Endothelial cell of umbilical vein (primary cell): ENCODE measurements at regions not wholly inside any gene's neighbourhood (a gene's known extent, or its start where the extent isn't known, plus 50 kb on each side); places are given as distances from the start of the nearest gene placed in this dataset.
A peak's percentile ranks its signal among the peaks of the same experiment; 100 is the strongest.

ENCODE experiments used
- BruUV-seq: library from RNA; stranded (reverse); fragments of 400-500 nt; replicated peaks from 2 replicates; lab custom pipeline; 2021; lab: Mats Ljungman, UMichigan
- CTCF ChIA-PET: fragments of 300-600, 350-600 bp; sonication (Branson Sonifier 250); formaldehyde crosslinking; loops from one replicate; lab custom pipeline; 2021; ENCODE audit warnings: antibody characterized with exemption, inconsistent platforms; lab: Charles Lee
- POLR2A ChIA-PET: fragments of 300-600, 350-600 bp; sonication (Branson Sonifier 250); formaldehyde crosslinking; loops from one replicate; lab custom pipeline; 2021; ENCODE audit warnings: antibody characterized with exemption, inconsistent platforms; lab: Charles Lee
- DNase-seq: peaks from one replicate; pipeline ENCODE4 v3.0.0-alpha.2; 2011; ENCODE audit warnings: low read depth, low spot score
- FAIRE-seq: peaks from 2 replicates; lab custom pipeline; 2011; peaks lifted over from hg19 to GRCh38; lab: Jason Lieb, UNC
- H2AFZ ChIP-seq: 2 replicates; pipeline ENCODE4 v1.6.0; 2012; ENCODE audit warnings: low read depth, low read length, control low read depth, inconsistent platforms
- H3K27ac ChIP-seq: 2 replicates; pipeline ENCODE4 v1.5.1; 2011; ENCODE audit warnings: low read depth, mild to moderate bottlenecking, control low read depth, low read length, moderate library complexity; ENCODE audit not compliant: insufficient read depth
- H3K27me3 ChIP-seq, 2 experiments: 2 replicates each; pipeline versions ENCODE4 v1.6.0 to v1.6.1; 2011; ENCODE audit warnings: low read length in 2 of 2, mixed read lengths in 1 of 2; ENCODE audit not compliant: control insufficient read depth in 2 of 2, insufficient read depth in 2 of 2
- H3K36me3 ChIP-seq, 2 experiments: 2 replicates in 1 of 2; 3 replicates in 1 of 2; pipeline ENCODE4 v1.5.1; 2011; ENCODE audit warnings: low read length in 2 of 2, mild to moderate bottlenecking in 1 of 2, moderate library complexity in 1 of 2; ENCODE audit not compliant: control insufficient read depth in 2 of 2, insufficient read depth in 2 of 2; ENCODE audit errors: extremely low read depth in 1 of 2
- H3K4me1 ChIP-seq: 3 replicates; pipeline ENCODE4 v1.5.1; 2011; ENCODE audit warnings: mild to moderate bottlenecking, low read length; ENCODE audit not compliant: control insufficient read depth, insufficient read depth; ENCODE audit errors: extremely low read depth
- H3K4me2 ChIP-seq: 2 replicates; pipeline ENCODE4 v1.6.1; 2011; ENCODE audit warnings: low read length, control low read depth, mixed read lengths; ENCODE audit not compliant: insufficient read depth
- H3K4me3 ChIP-seq, 3 experiments: fragments of 200-600 bp in 1 of 3; sonication (generic), shearing (Covaris generic) in 1 of 3; replicated peaks in 1 of 3; 2 replicates each; pipeline ENCODE4 v1.5.1; 2011 to 2016; ENCODE audit warnings: control low read depth in 3 of 3, low read length in 3 of 3, mild to moderate bottlenecking in 2 of 3, inconsistent platforms in 1 of 3, low read depth in 1 of 3, moderate library complexity in 1 of 3; ENCODE audit not compliant: insufficient read depth in 1 of 3
- H3K79me2 ChIP-seq: 2 replicates; pipeline ENCODE4 v1.6.0; 2012; ENCODE audit warnings: low read length, inconsistent platforms; ENCODE audit not compliant: control insufficient read depth, insufficient read depth
- H3K9ac ChIP-seq: replicated peaks from 2 replicates; pipeline ENCODE3; 2011; ENCODE audit warnings: low read length, control low read depth; ENCODE audit not compliant: insufficient read depth; ENCODE audit errors: extremely low read depth
- H3K9me1 ChIP-seq: replicated peaks from 3 replicates; pipeline ENCODE4 v1.6.0; 2011; ENCODE audit warnings: mild to moderate bottlenecking, low read length; ENCODE audit not compliant: control insufficient read depth, insufficient read depth; ENCODE audit errors: extremely low read depth
- H3K9me3 ChIP-seq: replicated peaks from 2 replicates; pipeline ENCODE4 v1.5.1; 2012; ENCODE audit warnings: low read length, inconsistent platforms; ENCODE audit not compliant: control insufficient read depth, insufficient read depth
- H4K20me1 ChIP-seq: replicated peaks from 2 replicates; pipeline ENCODE3; 2011; ENCODE audit warnings: mild to moderate bottlenecking, low read length; ENCODE audit not compliant: control insufficient read depth, insufficient read depth; ENCODE audit errors: extremely low read depth
- EZH2 ChIP-seq: IDR thresholded peaks from 2 replicates; pipeline ENCODE4 v1.6.1; 2012; ENCODE audit warnings: borderline replicate concordance, low read depth, mild to moderate bottlenecking, moderate library complexity, low read length, inconsistent platforms; ENCODE audit not compliant: severe bottlenecking
- FOS ChIP-seq: IDR thresholded peaks from 2 replicates; pipeline ENCODE4 v1.6.1; 2011; ENCODE audit warnings: mild to moderate bottlenecking, low read length, moderate library complexity, borderline replicate concordance; ENCODE audit not compliant: insufficient read depth
- GATA2 ChIP-seq: IDR thresholded peaks from 2 replicates; pipeline ENCODE4 v1.7.0; 2011; ENCODE audit warnings: low read depth, mild to moderate bottlenecking, moderate library complexity, mixed read lengths, low read length; ENCODE audit not compliant: insufficient read length, insufficient read depth
- JUN ChIP-seq: IDR thresholded peaks from 2 replicates; pipeline ENCODE4 v1.6.1; 2011; ENCODE audit warnings: borderline replicate concordance, low read depth; ENCODE audit not compliant: insufficient read length, insufficient read depth
- MYC ChIP-seq: IDR thresholded peaks from one replicate; pipeline ENCODE4 v1.6.1; 2011; ENCODE audit warnings: mild to moderate bottlenecking, low read depth, low read length
- POLR2A ChIP-seq: IDR thresholded peaks from 2 replicates; pipeline ENCODE4 v1.6.1; 2012; ENCODE audit warnings: low read depth, mild to moderate bottlenecking, control low read depth, low read length
- POLR2AphosphoS5 ChIP-seq: IDR thresholded peaks from 2 replicates; pipeline ENCODE4 v1.6.1; 2012; ENCODE audit warnings: low read depth, mild to moderate bottlenecking, control low read depth, low read length, moderate library complexity; ENCODE audit not compliant: insufficient read depth
- dilution Hi-C: fragments of 300-500 bp; cut with MboI; formaldehyde crosslinking; loops from one replicate; pipeline ENCODE4 v1.15.0; 2019; ENCODE audit warnings: low sequenced_read_pairs; ENCODE audit not compliant: extremely low pct_ligation_motif_present
- intact Hi-C: fragments of 100-400 bp; cut with micrococcal nuclease; formaldehyde crosslinking; loops from one replicate; pipeline ENCODE4 v1.10.0; 2022
- TF ChIP-seq, protein P1 (sequence below), 2 donors: IDR thresholded peaks; 1 replicate in 1 of 2; 2 replicates in 1 of 2; pipeline ENCODE4 v1.5.1; 2011; ENCODE audit warnings: low read length in 2 of 2, mild to moderate bottlenecking in 2 of 2, moderate library complexity in 2 of 2, control low read depth in 1 of 2, inconsistent platforms in 1 of 2, low read depth in 1 of 2; ENCODE audit not compliant: insufficient read depth in 1 of 2; ENCODE audit errors: extremely low read depth in 1 of 2
- TF ChIP-seq, protein P2 (sequence below): IDR thresholded peaks from 2 replicates; pipeline ENCODE4 v1.6.1; 2011; ENCODE audit not compliant: insufficient read depth, insufficient read length

DNA sequence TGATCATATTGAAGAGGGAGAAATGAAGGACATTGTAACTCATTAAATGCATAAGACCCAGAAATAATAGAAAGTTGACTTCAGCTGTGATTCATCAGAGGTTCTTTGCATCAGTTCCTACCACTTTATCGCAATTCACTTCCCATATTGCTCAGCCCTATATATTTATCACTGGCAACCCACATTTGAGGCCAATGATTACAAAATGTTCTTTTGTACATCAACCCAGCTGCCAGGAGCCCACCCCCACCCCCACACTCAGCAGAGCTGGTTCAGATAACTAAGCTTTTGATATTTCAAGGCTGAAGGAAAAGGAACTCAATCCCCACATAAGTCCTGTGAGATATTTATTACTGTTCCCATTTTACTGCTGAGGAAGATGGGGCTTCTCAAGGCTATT, 51.2 kb upstream of the TMPO start:
- Histone ChIP-seq H2AFZ (no peak overlapping the region), H3K27ac (no peak overlapping the region), H3K4me3 (no peak overlapping the region), H3K79me2 (no peaks in the 10 kb centered on the region), H3K9ac (no peak overlapping the region), H3K36me3 (no peaks in the 10 kb centered on the region), H3K9me3 (no peaks in the 10 kb centered on the region), H4K20me1 (no peaks in the 10 kb centered on the region), H3K9me1 (no peaks in the 10 kb centered on the region), H3K4me1 (peaks cover 8% of the 10 kb centered on the region), H3K27me3 (no peaks in the 10 kb centered on the region), H3K4me2 (no peak overlapping the region)
- TF ChIP-seq JUN (no peak), EZH2 (no peak), POLR2A (no peak), MYC (no peak), GATA2 (peak; percentile 57), POLR2AphosphoS5 (no peak), FOS (peak; percentile 60)
- TF ChIP-seq, protein P1, sequence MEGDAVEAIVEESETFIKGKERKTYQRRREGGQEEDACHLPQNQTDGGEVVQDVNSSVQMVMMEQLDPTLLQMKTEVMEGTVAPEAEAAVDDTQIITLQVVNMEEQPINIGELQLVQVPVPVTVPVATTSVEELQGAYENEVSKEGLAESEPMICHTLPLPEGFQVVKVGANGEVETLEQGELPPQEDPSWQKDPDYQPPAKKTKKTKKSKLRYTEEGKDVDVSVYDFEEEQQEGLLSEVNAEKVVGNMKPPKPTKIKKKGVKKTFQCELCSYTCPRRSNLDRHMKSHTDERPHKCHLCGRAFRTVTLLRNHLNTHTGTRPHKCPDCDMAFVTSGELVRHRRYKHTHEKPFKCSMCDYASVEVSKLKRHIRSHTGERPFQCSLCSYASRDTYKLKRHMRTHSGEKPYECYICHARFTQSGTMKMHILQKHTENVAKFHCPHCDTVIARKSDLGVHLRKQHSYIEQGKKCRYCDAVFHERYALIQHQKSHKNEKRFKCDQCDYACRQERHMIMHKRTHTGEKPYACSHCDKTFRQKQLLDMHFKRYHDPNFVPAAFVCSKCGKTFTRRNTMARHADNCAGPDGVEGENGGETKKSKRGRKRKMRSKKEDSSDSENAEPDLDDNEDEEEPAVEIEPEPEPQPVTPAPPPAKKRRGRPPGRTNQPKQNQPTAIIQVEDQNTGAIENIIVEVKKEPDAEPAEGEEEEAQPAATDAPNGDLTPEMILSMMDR (IDR thresholded peaks at IDR 0.05; ENCODE audit: extremely low read depth in 1 of 2, insufficient read depth in 1 of 2, low read depth in 1 of 2, low read length in 2 of 2), result no peak
- TF ChIP-seq, protein P2, sequence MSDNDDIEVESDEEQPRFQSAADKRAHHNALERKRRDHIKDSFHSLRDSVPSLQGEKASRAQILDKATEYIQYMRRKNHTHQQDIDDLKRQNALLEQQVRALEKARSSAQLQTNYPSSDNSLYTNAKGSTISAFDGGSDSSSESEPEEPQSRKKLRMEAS, result no peak
- no TSS peak for BruUV-seq
- intact Hi-C loops (no loop called here), dilution Hi-C loops (no loop called here)
- peak; percentile 52 for DNase-seq
- ChIA-PET POLR2A (interaction anchor here (0.7 kb wide), 1 partner anchor 12 kb away, joined by 8 read pairs; no protein-coding TSS in a partner anchor), CTCF (interaction anchor here (0.7 to 1.5 kb wide), 5 partner anchors 11 to 81 kb away, joined by 3 to 7 read pairs (median 4); no protein-coding TSS in a partner anchor)
- peak; percentile 8 for FAIRE-seq
